Endothelial cell of umbilical vein (primary cell): ENCODE measurements at regions not wholly inside any gene's neighbourhood (a gene's known extent, or its start where the extent isn't known, plus 50 kb on each side); places are given as distances from the start of the nearest gene placed in this dataset.

Source experiments
- BruUV-seq: library from RNA; stranded (reverse); fragments of 400-500 nt; replicated peaks from 2 replicates; lab custom pipeline; 2021; lab: Mats Ljungman, UMichigan
- CTCF ChIA-PET: fragments of 300-600, 350-600 bp; sonication (Branson Sonifier 250); formaldehyde crosslinking; loops from one replicate; lab custom pipeline; 2021; ENCODE audit warnings: antibody characterized with exemption, inconsistent platforms; lab: Charles Lee
- POLR2A ChIA-PET: fragments of 300-600, 350-600 bp; sonication (Branson Sonifier 250); formaldehyde crosslinking; loops from one replicate; lab custom pipeline; 2021; ENCODE audit warnings: antibody characterized with exemption, inconsistent platforms; lab: Charles Lee
- DNase-seq: peaks from one replicate; pipeline ENCODE4 v3.0.0-alpha.2; 2011; ENCODE audit warnings: low read depth, low spot score
- FAIRE-seq: peaks from 2 replicates; lab custom pipeline; 2011; peaks lifted over from hg19 to GRCh38; lab: Jason Lieb, UNC
- H2AFZ ChIP-seq: 2 replicates; pipeline ENCODE4 v1.6.0; 2012; ENCODE audit warnings: low read depth, low read length, control low read depth, inconsistent platforms
- H3K27ac ChIP-seq: 2 replicates; pipeline ENCODE4 v1.5.1; 2011; ENCODE audit warnings: low read depth, mild to moderate bottlenecking, control low read depth, low read length, moderate library complexity; ENCODE audit not compliant: insufficient read depth
- H3K27me3 ChIP-seq, 2 experiments: 2 replicates each; pipeline versions ENCODE4 v1.6.0 to v1.6.1; 2011; ENCODE audit warnings: low read length in 2 of 2, mixed read lengths in 1 of 2; ENCODE audit not compliant: control insufficient read depth in 2 of 2, insufficient read depth in 2 of 2
- H3K36me3 ChIP-seq, 2 experiments: 2 replicates in 1 of 2; 3 replicates in 1 of 2; pipeline ENCODE4 v1.5.1; 2011; ENCODE audit warnings: low read length in 2 of 2, mild to moderate bottlenecking in 1 of 2, moderate library complexity in 1 of 2; ENCODE audit not compliant: control insufficient read depth in 2 of 2, insufficient read depth in 2 of 2; ENCODE audit errors: extremely low read depth in 1 of 2
- H3K4me1 ChIP-seq: 3 replicates; pipeline ENCODE4 v1.5.1; 2011; ENCODE audit warnings: mild to moderate bottlenecking, low read length; ENCODE audit not compliant: control insufficient read depth, insufficient read depth; ENCODE audit errors: extremely low read depth
- H3K4me2 ChIP-seq: 2 replicates; pipeline ENCODE4 v1.6.1; 2011; ENCODE audit warnings: low read length, control low read depth, mixed read lengths; ENCODE audit not compliant: insufficient read depth
- H3K4me3 ChIP-seq, 3 experiments: fragments of 200-600 bp in 1 of 3; sonication (generic), shearing (Covaris generic) in 1 of 3; replicated peaks in 1 of 3; 2 replicates each; pipeline ENCODE4 v1.5.1; 2011 to 2016; ENCODE audit warnings: control low read depth in 3 of 3, low read length in 3 of 3, mild to moderate bottlenecking in 2 of 3, inconsistent platforms in 1 of 3, low read depth in 1 of 3, moderate library complexity in 1 of 3; ENCODE audit not compliant: insufficient read depth in 1 of 3
- H3K79me2 ChIP-seq: 2 replicates; pipeline ENCODE4 v1.6.0; 2012; ENCODE audit warnings: low read length, inconsistent platforms; ENCODE audit not compliant: control insufficient read depth, insufficient read depth
- H3K9ac ChIP-seq: replicated peaks from 2 replicates; pipeline ENCODE3; 2011; ENCODE audit warnings: low read length, control low read depth; ENCODE audit not compliant: insufficient read depth; ENCODE audit errors: extremely low read depth
- H3K9me1 ChIP-seq: replicated peaks from 3 replicates; pipeline ENCODE4 v1.6.0; 2011; ENCODE audit warnings: mild to moderate bottlenecking, low read length; ENCODE audit not compliant: control insufficient read depth, insufficient read depth; ENCODE audit errors: extremely low read depth
- H3K9me3 ChIP-seq: replicated peaks from 2 replicates; pipeline ENCODE4 v1.5.1; 2012; ENCODE audit warnings: low read length, inconsistent platforms; ENCODE audit not compliant: control insufficient read depth, insufficient read depth
- H4K20me1 ChIP-seq: replicated peaks from 2 replicates; pipeline ENCODE3; 2011; ENCODE audit warnings: mild to moderate bottlenecking, low read length; ENCODE audit not compliant: control insufficient read depth, insufficient read depth; ENCODE audit errors: extremely low read depth
- CTCF ChIP-seq, 2 donors: IDR thresholded peaks; 1 replicate in 1 of 2; 2 replicates in 1 of 2; pipeline ENCODE4 v1.5.1; 2011; ENCODE audit warnings: low read length in 2 of 2, mild to moderate bottlenecking in 2 of 2, moderate library complexity in 2 of 2, control low read depth in 1 of 2, inconsistent platforms in 1 of 2, low read depth in 1 of 2; ENCODE audit not compliant: insufficient read depth in 1 of 2; ENCODE audit errors: extremely low read depth in 1 of 2
- EZH2 ChIP-seq: IDR thresholded peaks from 2 replicates; pipeline ENCODE4 v1.6.1; 2012; ENCODE audit warnings: borderline replicate concordance, low read depth, mild to moderate bottlenecking, moderate library complexity, low read length, inconsistent platforms; ENCODE audit not compliant: severe bottlenecking
- FOS ChIP-seq: IDR thresholded peaks from 2 replicates; pipeline ENCODE4 v1.6.1; 2011; ENCODE audit warnings: mild to moderate bottlenecking, low read length, moderate library complexity, borderline replicate concordance; ENCODE audit not compliant: insufficient read depth
- GATA2 ChIP-seq: IDR thresholded peaks from 2 replicates; pipeline ENCODE4 v1.7.0; 2011; ENCODE audit warnings: low read depth, mild to moderate bottlenecking, moderate library complexity, mixed read lengths, low read length; ENCODE audit not compliant: insufficient read length, insufficient read depth
- JUN ChIP-seq: IDR thresholded peaks from 2 replicates; pipeline ENCODE4 v1.6.1; 2011; ENCODE audit warnings: borderline replicate concordance, low read depth; ENCODE audit not compliant: insufficient read length, insufficient read depth
- MAX ChIP-seq: IDR thresholded peaks from 2 replicates; pipeline ENCODE4 v1.6.1; 2011; ENCODE audit not compliant: insufficient read depth, insufficient read length
- MYC ChIP-seq: IDR thresholded peaks from one replicate; pipeline ENCODE4 v1.6.1; 2011; ENCODE audit warnings: mild to moderate bottlenecking, low read depth, low read length
- POLR2A ChIP-seq: IDR thresholded peaks from 2 replicates; pipeline ENCODE4 v1.6.1; 2012; ENCODE audit warnings: low read depth, mild to moderate bottlenecking, control low read depth, low read length
- POLR2AphosphoS5 ChIP-seq: IDR thresholded peaks from 2 replicates; pipeline ENCODE4 v1.6.1; 2012; ENCODE audit warnings: low read depth, mild to moderate bottlenecking, control low read depth, low read length, moderate library complexity; ENCODE audit not compliant: insufficient read depth
- dilution Hi-C: fragments of 300-500 bp; cut with MboI; formaldehyde crosslinking; loops from one replicate; pipeline ENCODE4 v1.15.0; 2019; ENCODE audit warnings: low sequenced_read_pairs; ENCODE audit not compliant: extremely low pct_ligation_motif_present
- intact Hi-C: fragments of 100-400 bp; cut with micrococcal nuclease; formaldehyde crosslinking; loops from one replicate; pipeline ENCODE4 v1.10.0; 2022

- H2AFZ ChIP-seq, result no peak overlapping the region
- no peak overlapping the region for H3K9ac ChIP-seq
- no peaks in the 10 kb centered on the region for H3K27me3 ChIP-seq
- H3K4me3 ChIP-seq, result no peak overlapping the region
- no peaks in the 10 kb centered on the region for H3K9me1 ChIP-seq
- H3K9me3 ChIP-seq, result no peaks in the 10 kb centered on the region
- CTCF ChIA-PET, result interaction anchor here (1.3 kb wide), 1 partner anchor 146 kb away, joined by 3 read pairs; no protein-coding TSS in a partner anchor
- peaks cover 14% of the 10 kb centered on the region for H3K4me1 ChIP-seq
- H3K36me3 ChIP-seq, result no peaks in the 10 kb centered on the region
- no peaks in the 10 kb centered on the region for H3K79me2 ChIP-seq
- TF ChIP-seq EZH2 (no peak), FOS (peak; percentile 70)
- BruUV-seq, result no TSS peak
- no peaks in the 10 kb centered on the region for H4K20me1 ChIP-seq
- dilution Hi-C loops, result no loop called here
- peak; percentile 44 for DNase-seq
- intact Hi-C loops, result loop anchor here (2.0 kb wide), 1 partner anchor 43 kb away; no protein-coding TSS in a partner anchor
- peak overlapping the region; percentile 42 for H3K4me2 ChIP-seq
- peak overlapping the region; percentile 28 for H3K27ac ChIP-seq
- FAIRE-seq, result no peak
- POLR2A ChIA-PET, result no interaction called here
Observed at GRCh38 chr17:69997332-69997731, 77.7 kb upstream of the KCNJ16 start.

- CTCF ChIA-PET, result no interaction called here
- intact Hi-C loops, result no loop called here
Observed at GRCh38 chr17:69999253-69999652, 75.8 kb upstream of the KCNJ16 start.

More at GRCh38 chr17:69999253-69999652, 75.8 kb upstream of the KCNJ16 start:
- no peak for TF ChIP-seq MYC
- TF ChIP-seq GATA2, result no peak
- no peak for TF ChIP-seq POLR2AphosphoS5
- no peak for TF ChIP-seq EZH2
- no peak for TF ChIP-seq CTCF (IDR thresholded peaks at IDR 0.05; ENCODE audit: extremely low read depth in 1 of 2, insufficient read depth in 1 of 2, low read depth in 1 of 2, low read length in 2 of 2)
- no peak for TF ChIP-seq POLR2A
- no peak for TF ChIP-seq MAX
- TF ChIP-seq FOS, result no peak
- no peak for TF ChIP-seq JUN
- Histone ChIP-seq H3K9me3 (no peaks in the 10 kb centered on the region), H3K9ac (no peak overlapping the region), H3K9me1 (no peaks in the 10 kb centered on the region), H3K36me3 (no peaks in the 10 kb centered on the region), H3K4me1 (peaks cover 14% of the 10 kb centered on the region), H3K79me2 (no peaks in the 10 kb centered on the region), H3K27me3 (no peaks in the 10 kb centered on the region), H3K4me2 (no peak overlapping the region), H2AFZ (no peak overlapping the region), H3K27ac (no peak overlapping the region), H3K4me3 (no peak overlapping the region), H4K20me1 (no peaks in the 10 kb centered on the region)
- POLR2A ChIA-PET, result no interaction called here
- FAIRE-seq (no peak), DNase-seq (no peak)
- BruUV-seq, result no TSS peak
- dilution Hi-C loops, result no loop called here
